B cell (primary cell): ENCODE measurements at regions not wholly inside any gene's neighbourhood (a gene's known extent, or its start where the extent isn't known, plus 50 kb on each side); places are given as distances from the start of the nearest gene placed in this dataset.

Experiments
- CTCF ChIP-seq: fragments of 200-600 bp; IDR thresholded peaks from one replicate; pipeline ENCODE4 v1.8.0; 2022; ENCODE audit warnings: antibody characterized with exemption, mild to moderate bottlenecking
- EZH2 ChIP-seq: IDR thresholded peaks from 2 replicates; pipeline ENCODE4 v1.6.1; 2012; ENCODE audit warnings: borderline replicate concordance, low read depth, mild to moderate bottlenecking, moderate library complexity, low read length; ENCODE audit not compliant: insufficient read depth, poor library complexity, severe bottlenecking

- TF ChIP-seq CTCF (no peak), EZH2 (no peak)
Measured at GRCh38 chr6:140824595-140824994, 1308.1 kb upstream of the GJE1 start.
